NB4 (cell line): ENCODE measurements at regions not wholly inside any gene's neighbourhood (a gene's known extent, or its start where the extent isn't known, plus 50 kb on each side); places are given as distances from the start of the nearest gene placed in this dataset.
A peak's percentile ranks its signal among the peaks of the same experiment; 100 is the strongest.
"Not testable (repeated sequence)": the region's sequence is repeated elsewhere in the genome, so short reads cannot be mapped to it uniquely, and the experiment has no call there.

Source experiments
- DNase-seq: peaks from one replicate; pipeline ENCODE4 v3.0.0; 2010; ENCODE audit warnings: low read depth
- H3K4me3 ChIP-seq: one replicate; pipeline ENCODE4 v1.5.1; 2011; ENCODE audit warnings: mild to moderate bottlenecking, low read depth, low read length, moderate library complexity
- CTCF ChIP-seq: IDR thresholded peaks from one replicate; pipeline ENCODE4 v1.5.1; 2012; ENCODE audit warnings: low read depth, low read length
- MYC ChIP-seq: IDR thresholded peaks from 2 replicates; pipeline ENCODE4 v1.6.1; 2011; ENCODE audit warnings: low read depth, low read length
- POLR2A ChIP-seq: IDR thresholded peaks from 2 replicates; pipeline ENCODE4 v1.6.1; 2011; ENCODE audit warnings: mild to moderate bottlenecking; ENCODE audit not compliant: insufficient read length; ENCODE audit errors: extremely low read depth
- TF ChIP-seq, protein P1 (sequence below): IDR thresholded peaks from 2 replicates; pipeline ENCODE4 v1.6.1; 2011; ENCODE audit warnings: low read depth, low read length

- no peak for TF ChIP-seq CTCF
- no peak for TF ChIP-seq POLR2A
- TF ChIP-seq MYC, result no peak
- TF ChIP-seq, protein P1, sequence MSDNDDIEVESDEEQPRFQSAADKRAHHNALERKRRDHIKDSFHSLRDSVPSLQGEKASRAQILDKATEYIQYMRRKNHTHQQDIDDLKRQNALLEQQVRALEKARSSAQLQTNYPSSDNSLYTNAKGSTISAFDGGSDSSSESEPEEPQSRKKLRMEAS, result no peak
- no peak overlapping the region for H3K4me3 ChIP-seq
- peak; percentile 79 for DNase-seq
Measured at GRCh38 chrX:109880629-109881028, 122.3 kb upstream of the TMEM164 start.

DNA sequence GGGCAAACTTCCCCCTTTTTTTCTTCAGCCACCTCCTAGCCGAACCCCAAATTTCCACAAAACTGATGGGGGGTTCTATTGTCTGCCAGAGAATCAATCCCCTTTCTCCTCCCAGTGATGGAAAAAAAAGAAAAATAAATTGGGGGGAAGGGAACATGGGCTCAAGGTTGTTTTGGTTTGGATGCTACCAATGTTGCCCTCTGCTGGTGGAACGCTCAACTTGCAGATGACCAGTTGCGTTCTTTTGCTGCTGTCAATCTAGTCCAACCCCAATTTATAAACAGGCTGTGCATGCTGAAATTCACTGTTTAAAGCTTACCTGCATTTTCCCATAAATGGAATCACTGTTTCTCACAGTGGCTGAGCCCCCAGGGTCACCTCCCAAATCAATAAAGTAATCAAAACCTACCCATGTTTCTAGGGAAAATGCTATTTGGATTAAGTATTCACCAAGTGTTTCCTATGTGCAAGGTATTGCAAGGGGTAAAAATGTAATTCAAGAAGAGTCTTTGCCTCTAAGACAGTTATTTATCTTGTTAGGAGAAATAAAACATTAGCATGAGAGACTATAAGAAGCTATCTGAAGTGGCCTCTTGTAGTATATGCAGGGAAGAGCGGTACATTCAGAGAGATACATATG lies 116.7 kb upstream of the TMEM164 start:
- DNase-seq, result peak; percentile 73
- TF ChIP-seq MYC (no peak), CTCF (peak; percentile 70)
- H3K4me3 ChIP-seq, result no peak overlapping the region

DNA sequence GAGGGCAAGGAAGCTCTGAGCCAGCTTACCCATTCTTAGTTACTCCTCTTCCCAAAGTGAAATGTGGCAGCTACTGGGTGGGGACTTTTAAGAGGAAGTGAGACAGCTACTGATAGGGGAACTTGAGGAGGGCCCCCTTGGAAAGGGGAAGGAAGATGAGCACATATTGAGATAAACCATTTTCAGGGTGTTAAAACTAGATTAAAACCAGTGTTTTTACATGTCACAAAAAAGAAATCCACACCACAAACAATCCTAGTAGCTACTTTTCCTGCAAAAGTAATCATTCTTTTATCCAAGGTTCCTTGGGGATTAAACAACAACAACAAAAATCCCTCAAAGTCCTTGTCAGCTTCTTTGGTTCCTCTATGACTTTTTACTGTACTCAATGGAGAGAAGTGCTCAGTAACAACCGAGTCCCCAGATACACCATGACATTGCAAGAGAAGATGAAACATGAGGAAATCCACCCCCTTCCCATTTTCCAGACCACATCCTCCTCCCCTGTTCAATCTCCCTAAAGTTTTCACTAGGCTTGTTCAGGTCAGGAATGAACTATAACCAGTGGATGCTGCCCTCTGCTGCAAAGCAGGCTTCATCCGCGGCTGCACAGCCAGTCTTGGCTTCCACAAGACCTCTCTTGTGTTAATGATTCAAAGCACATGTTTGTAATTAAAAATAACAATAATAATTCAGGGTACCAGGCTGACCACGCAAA lies 113.5 kb upstream of the TMEM164 start:
- TF ChIP-seq POLR2A, result no peak
- TF ChIP-seq CTCF, result peak; percentile 38
- peak; percentile 84 for DNase-seq
- H3K4me3 ChIP-seq, result peak overlapping the region; percentile 23

- TF ChIP-seq POLR2A, result no peak
- TF ChIP-seq, protein P1, result no peak
- no peak for TF ChIP-seq CTCF
- TF ChIP-seq MYC, result no peak
- no peak overlapping the region for H3K4me3 ChIP-seq
- DNase-seq, result no peak
Measured at GRCh38 chrX:109890300-109890699, 112.6 kb upstream of the TMEM164 start.

DNA sequence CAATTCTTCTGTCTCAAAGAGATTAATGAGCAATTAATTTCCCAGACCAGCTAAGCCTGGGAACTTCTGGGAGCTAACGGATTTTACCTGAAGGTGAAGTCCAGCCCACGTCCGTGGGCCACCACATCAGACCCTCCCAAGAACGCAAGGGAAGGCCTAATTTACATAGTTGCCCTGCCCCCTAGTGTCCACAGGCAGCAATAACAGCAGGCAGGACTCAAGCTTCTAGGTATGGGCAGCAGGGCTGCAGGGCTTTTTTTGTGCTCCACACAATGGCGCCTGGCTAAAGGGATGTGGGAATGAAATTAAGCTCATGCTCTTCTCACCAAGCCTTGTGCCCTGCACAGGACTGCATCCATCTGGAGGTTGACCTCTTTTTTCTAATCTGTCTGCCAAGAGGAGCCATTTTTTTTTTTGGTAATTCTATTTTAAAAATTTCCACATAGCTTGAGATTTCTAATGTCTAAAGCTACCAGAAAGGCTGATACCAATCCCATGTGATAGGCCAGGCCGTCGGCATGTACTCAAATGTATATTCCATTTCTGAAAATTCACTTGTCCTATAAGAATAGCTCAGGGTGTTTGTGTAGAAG lies 111.9 kb upstream of the TMEM164 start:
- TF ChIP-seq MYC, result no peak
- TF ChIP-seq CTCF, result peak; percentile 76
- no peak overlapping the region for H3K4me3 ChIP-seq
- peak; percentile 79 for DNase-seq

GRCh38 chrX:109896024-109896423 lies 106.9 kb upstream of the TMEM164 start:
- H3K4me3 ChIP-seq, DNase-seq: not testable (repeated sequence)
